NT2/D1 (cell line): ENCODE measurements at regions not wholly inside any gene's neighbourhood (a gene's known extent, or its start where the extent isn't known, plus 50 kb on each side); places are given as distances from the start of the nearest gene placed in this dataset.

Experiments used
- SUZ12 ChIP-seq: IDR thresholded peaks from 2 replicates; pipeline ENCODE4 v1.6.1; 2011; ENCODE audit not compliant: insufficient read length, insufficient read depth; ENCODE audit errors: extremely low read depth
- YY1 ChIP-seq: IDR thresholded peaks from 2 replicates; pipeline ENCODE4 v1.6.1; 2011; ENCODE audit not compliant: insufficient read length, insufficient read depth
- ZNF274 ChIP-seq: IDR thresholded peaks from 2 replicates; pipeline ENCODE4 v1.6.1; 2011; ENCODE audit warnings: mild to moderate bottlenecking, low read depth, low read length

DNA sequence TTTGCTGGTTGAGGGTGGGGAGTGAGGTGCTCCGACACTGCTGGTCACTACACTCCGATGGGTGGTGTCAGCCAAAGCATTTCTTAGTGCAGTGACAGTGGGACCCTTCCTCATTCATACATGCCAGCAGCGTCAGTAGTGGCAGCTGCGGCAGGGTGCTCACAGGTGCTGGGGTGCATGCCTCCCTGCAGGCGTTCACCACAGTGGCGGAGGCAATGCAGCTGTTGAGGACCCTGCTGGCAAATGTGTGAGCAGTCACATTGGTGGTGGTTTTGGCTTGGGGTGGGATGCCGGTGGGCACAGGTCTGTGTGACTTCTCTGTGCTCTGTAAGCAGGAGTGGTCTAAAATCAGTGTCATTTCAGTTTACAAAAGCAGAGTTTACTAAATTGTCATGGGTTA, 464.6 kb downstream of the FUT8 start:
- TF ChIP-seq SUZ12 (no peak), ZNF274 (no peak), YY1 (no peak)
